ENCODE measurements at regions not wholly inside any gene's neighbourhood (a gene's known extent, or its start where the extent isn't known, plus 50 kb on each side); places are given as distances from the start of the nearest gene placed in this dataset.

GRCh38 chr12:115449526-115449925 lies 765.6 kb upstream of the TBX3 start:
- no peaks in the 10 kb centered on the region for H3K4me1 ChIP-seq
- DNase-seq (no peak), ATAC-seq (no peak)
- no peak overlapping the region for H3K4me3 ChIP-seq
- 79 to 90% (median 86%) methylated on average over 5 of the region's 5 CpGs for WGBS, 3 donors
- H3K9me3 ChIP-seq, result no peaks in the 10 kb centered on the region
- TF ChIP-seq CTCF (IDR thresholded peaks at IDR 0.05), result no peak
- H3K36me3 ChIP-seq (ENCODE audit: insufficient read depth in 1 of 2, low read depth in 1 of 2), result no peaks in the 10 kb centered on the region
- peaks cover 0 to 23% (median 2%) of the 10 kb centered on the region in 3 donors for H3K27me3 ChIP-seq (ENCODE audit: insufficient read depth in 3 of 3, low read length in 2 of 3)
- no peak overlapping the region for H3K27ac ChIP-seq
- intact Hi-C loops (cut with DNase I), result no loop called here

- H3K36me3 ChIP-seq (ENCODE audit: insufficient read depth in 1 of 2, low read depth in 1 of 2), result no peaks in the 10 kb centered on the region
- H3K4me1 ChIP-seq, result no peaks in the 10 kb centered on the region
- DNase-seq, result no peak
- no peak overlapping the region for H3K27ac ChIP-seq
- H3K4me3 ChIP-seq, result no peak overlapping the region
- no peak for TF ChIP-seq CTCF (IDR thresholded peaks at IDR 0.05)
- H3K27me3 ChIP-seq (ENCODE audit: insufficient read depth in 3 of 3, low read length in 2 of 3), result no peaks in the 10 kb centered on the region
- WGBS, 3 donors, result 75 to 93% (median 90%) methylated on average over 1 of the region's 1 CpG
- no peak for ATAC-seq
- intact Hi-C loops (cut with DNase I), result no loop called here
- no peaks in the 10 kb centered on the region for H3K9me3 ChIP-seq
Measured at GRCh38 chr12:115444346-115444745, 760.4 kb upstream of the TBX3 start.

GRCh38 chr12:115443351-115443938 lies 759.5 kb upstream of the TBX3 start:
- intact Hi-C loops (cut with DNase I), result no loop called here

GRCh38 chr12:115440438-115440837 lies 756.5 kb upstream of the TBX3 start:
- no peaks in the 10 kb centered on the region for H3K27me3 ChIP-seq (ENCODE audit: insufficient read depth in 3 of 3, low read length in 2 of 3)
- no peak for TF ChIP-seq CTCF (IDR thresholded peaks at IDR 0.05)
- no peak overlapping the region for H3K4me3 ChIP-seq
- H3K9me3 ChIP-seq, result no peaks in the 10 kb centered on the region
- ATAC-seq, result peak in 2 of 4 donors; percentile 53 to 59
- intact Hi-C loops (cut with DNase I), result no loop called here
- H3K36me3 ChIP-seq (ENCODE audit: insufficient read depth in 1 of 2, low read depth in 1 of 2), result no peaks in the 10 kb centered on the region
- 37 to 51% (median 51%) methylated on average over 3 of the region's 3 CpGs for WGBS, 3 donors
- H3K4me1 ChIP-seq, result no peaks in the 10 kb centered on the region
- H3K27ac ChIP-seq, result no peak overlapping the region
- peak; percentile 60 to 63 for DNase-seq

More at GRCh38 chr12:115443351-115443938, 759.5 kb upstream of the TBX3 start:
- Histone ChIP-seq H3K27me3 (ENCODE audit: insufficient read depth in 3 of 3, low read length in 2 of 3) (no peaks in the 10 kb centered on the region), H3K36me3 (ENCODE audit: insufficient read depth in 1 of 2, low read depth in 1 of 2) (no peaks in the 10 kb centered on the region), H3K4me1 (no peaks in the 10 kb centered on the region), H3K4me3 (no peak overlapping the region), H3K9me3 (no peaks in the 10 kb centered on the region), H3K27ac (no peak overlapping the region)
- no peak for ATAC-seq
- 88 to 91% (median 89%) methylated on average over 4 of the region's 4 CpGs for WGBS, 3 donors
- DNase-seq, result no peak
- no peak for TF ChIP-seq CTCF (IDR thresholded peaks at IDR 0.05)

Measured in psoas muscle (tissue), 7 donors.